ENCODE measurements at regions not wholly inside any gene's neighbourhood (a gene's known extent, or its start where the extent isn't known, plus 50 kb on each side); places are given as distances from the start of the nearest gene placed in this dataset.

- TF ChIP-seq POLR2A (IDR thresholded peaks at IDR 0.05; ENCODE audit: low read length): no peak
- no peak for TF ChIP-seq GATA1 (IDR thresholded peaks at IDR 0.05; ENCODE audit: low read depth, low read length)
Observed at GRCh38 chr14:29299372-29299771, 532.8 kb downstream of the FOXG1 start.
